ENCODE measurements at regions not wholly inside any gene's neighbourhood (a gene's known extent, or its start where the extent isn't known, plus 50 kb on each side); places are given as distances from the start of the nearest gene placed in this dataset.

DNA sequence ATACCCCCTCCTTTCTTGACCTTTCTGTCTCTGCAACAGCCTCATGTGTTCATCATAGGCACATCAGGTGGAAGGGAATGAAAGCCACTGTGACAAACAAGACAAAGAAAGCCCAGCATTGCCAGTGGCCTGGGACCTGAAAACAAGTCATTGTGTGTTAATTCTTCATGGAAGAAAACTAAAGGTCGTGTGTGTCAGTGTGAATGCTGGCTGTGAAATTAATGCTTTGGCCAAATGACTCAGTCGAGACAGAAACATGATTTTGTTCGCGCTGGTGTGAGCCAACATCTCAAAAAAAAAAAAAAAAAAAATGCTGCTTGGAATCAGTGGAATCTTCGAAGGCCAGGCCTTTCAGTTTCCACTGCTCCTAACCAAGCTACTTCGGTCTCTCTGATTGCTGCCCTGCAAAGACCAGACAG is 386.5 kb upstream of the PROK2 start:
- H2BK20ac ChIP-seq (ENCODE audit: low read depth, low read length, poor library complexity, severe bottlenecking) = no peak overlapping the region
- H2AFZ ChIP-seq (ENCODE audit: low read length) = no peak overlapping the region
- H3K9ac ChIP-seq (ENCODE audit: extremely low read depth, insufficient read length, low read length) = no peak overlapping the region
- H2BK5ac ChIP-seq (ENCODE audit: insufficient read length, low read length) = no peak overlapping the region
- H3K27me3 ChIP-seq (ENCODE audit: insufficient read depth, low read length) = no peaks in the 10 kb centered on the region
- no peak overlapping the region for H3K27ac Mint-ChIP-seq
- H3K27ac ChIP-seq (ENCODE audit: insufficient read length, low read depth, low read length) = no peak overlapping the region
- no peaks in the 10 kb centered on the region for H3K79me2 ChIP-seq (ENCODE audit: insufficient read depth, low read length)
- H3K56ac ChIP-seq (ENCODE audit: insufficient read length, low read depth, low read length) = no peak overlapping the region
- H3K4me2 ChIP-seq (ENCODE audit: insufficient read depth, insufficient read length, low read length) = no peak overlapping the region
- H4K5ac ChIP-seq (ENCODE audit: insufficient read length, low read depth, low read length) = no peak overlapping the region
- H4K8ac ChIP-seq (replicated peaks; ENCODE audit: insufficient read length, low read depth, low read length) = no peak overlapping the region
- H2BK15ac ChIP-seq (ENCODE audit: low read depth, low read length) = no peak overlapping the region
- H3K18ac ChIP-seq (ENCODE audit: insufficient read length, low read depth, low read length) = no peak overlapping the region
- no peak for TF ChIP-seq CTCF (conservative IDR thresholded peaks at IDR 0.05)
- H4K91ac ChIP-seq (ENCODE audit: insufficient read length, low read depth, low read length) = no peak overlapping the region
- DNase-seq = no peak
- H3T11ph ChIP-seq (ENCODE audit: low read length) = no peak overlapping the region
- no peaks in the 10 kb centered on the region; a peak in 1 of 4 replicates for H3K4me1 Mint-ChIP-seq
- no peaks in the 10 kb centered on the region for H3K79me1 ChIP-seq (ENCODE audit: insufficient read depth, low read depth, low read length, poor library complexity, severe bottlenecking)
- no peak overlapping the region for H3K14ac ChIP-seq (ENCODE audit: insufficient read depth, low read length)
- H3K4me3 Mint-ChIP-seq = no peak overlapping the region
- H4K20me1 ChIP-seq (ENCODE audit: control insufficient read depth, insufficient read depth, insufficient read length) = no peaks in the 10 kb centered on the region
- H3K27me3 Mint-ChIP-seq (ENCODE audit: low read depth) = peaks cover 2% of the 10 kb centered on the region
- H3K4ac ChIP-seq (ENCODE audit: low read depth, low read length) = no peak overlapping the region
- H3K9me3 ChIP-seq (ENCODE audit: control insufficient read depth, low read depth, low read length) = no peaks in the 10 kb centered on the region
- no peaks in the 10 kb centered on the region for H3K23me2 ChIP-seq (ENCODE audit: insufficient read length, low read depth, low read length, poor library complexity, severe bottlenecking)
- H2BK120ac ChIP-seq (ENCODE audit: low read depth, low read length, poor library complexity, severe bottlenecking) = no peak overlapping the region
- no peaks in the 10 kb centered on the region for H3K9me3 Mint-ChIP-seq
- H3K36me3 Mint-ChIP-seq (ENCODE audit: insufficient read depth in 1 of 3, low read depth in 3 of 3) = no peaks in the 10 kb centered on the region
- no peak overlapping the region for H3K23ac ChIP-seq (ENCODE audit: insufficient read length, low read depth, low read length)
- H3K4me1 ChIP-seq (ENCODE audit: insufficient read depth, low read length) = no peaks in the 10 kb centered on the region
- no peak overlapping the region for H2AK5ac ChIP-seq (ENCODE audit: insufficient read length, low read length)
- no peak overlapping the region for H2BK12ac ChIP-seq (ENCODE audit: insufficient read length, low read depth, low read length)
- WGBS (ENCODE audit: extremely low coverage, insufficient read length, low lambda C conversion rate) = no CpG with 5 or more reads among the region's 6 CpGs

Measured in H9 (cell line).